Glomerular visceral epithelial cell (primary cell): ENCODE measurements at regions not wholly inside any gene's neighbourhood (a gene's known extent, or its start where the extent isn't known, plus 50 kb on each side); places are given as distances from the start of the nearest gene placed in this dataset.
"Not testable (repeated sequence)": the region's sequence is repeated elsewhere in the genome, so short reads cannot be mapped to it uniquely, and the experiment has no call there.

Experiments
- DNase-seq: peaks from one replicate; pipeline ENCODE4 v3.0.0-alpha.2; 2016; ENCODE audit errors: extremely low spot score

DNA sequence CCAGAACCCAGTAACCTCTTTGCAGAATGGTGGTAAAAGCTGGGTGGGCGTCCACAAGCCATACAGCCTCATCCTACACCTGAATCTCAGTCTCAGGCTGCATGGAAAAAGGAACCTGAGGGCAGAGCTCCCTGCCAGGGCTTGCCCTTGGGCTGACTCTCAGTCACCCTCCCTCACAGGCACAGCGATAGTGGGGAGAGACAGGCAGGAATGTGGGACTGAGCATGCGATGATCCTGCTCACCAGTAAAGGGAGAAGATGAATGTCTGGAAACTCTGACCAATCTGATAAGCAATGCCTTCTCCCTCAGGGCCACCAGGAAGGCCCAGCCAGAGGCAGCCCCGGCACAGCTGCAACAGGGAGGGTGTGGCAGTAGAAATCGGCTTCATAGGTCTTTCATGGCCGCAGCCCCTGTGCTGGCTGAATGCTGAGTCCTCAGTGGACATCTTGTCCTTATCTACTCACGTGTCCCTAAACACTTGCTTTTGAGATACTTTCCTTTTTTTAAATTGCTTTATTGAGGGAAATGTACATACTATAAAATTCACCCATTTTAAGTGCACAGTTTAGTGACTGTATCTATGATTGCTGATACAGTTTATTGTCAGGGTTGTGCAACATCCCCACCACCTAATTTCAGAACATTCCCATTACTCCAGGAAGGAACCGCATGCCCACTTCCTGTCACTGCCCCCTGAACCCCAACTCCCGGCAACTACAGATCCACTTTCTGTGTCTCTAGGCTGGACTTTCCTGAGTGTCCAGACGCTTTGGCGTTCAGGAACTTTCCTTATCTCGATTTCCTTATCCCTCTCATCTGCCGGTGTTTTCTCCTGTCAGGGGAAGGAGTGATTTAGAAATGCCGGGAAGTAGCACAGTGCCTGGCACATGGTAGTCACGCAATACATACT, 258.1 kb downstream of the PCNX1 start:
- no peak for DNase-seq

- peak; percentile 37 for DNase-seq
Observed at GRCh38 chr14:71166180-71166837, 259.1 kb downstream of the PCNX1 start.

DNA sequence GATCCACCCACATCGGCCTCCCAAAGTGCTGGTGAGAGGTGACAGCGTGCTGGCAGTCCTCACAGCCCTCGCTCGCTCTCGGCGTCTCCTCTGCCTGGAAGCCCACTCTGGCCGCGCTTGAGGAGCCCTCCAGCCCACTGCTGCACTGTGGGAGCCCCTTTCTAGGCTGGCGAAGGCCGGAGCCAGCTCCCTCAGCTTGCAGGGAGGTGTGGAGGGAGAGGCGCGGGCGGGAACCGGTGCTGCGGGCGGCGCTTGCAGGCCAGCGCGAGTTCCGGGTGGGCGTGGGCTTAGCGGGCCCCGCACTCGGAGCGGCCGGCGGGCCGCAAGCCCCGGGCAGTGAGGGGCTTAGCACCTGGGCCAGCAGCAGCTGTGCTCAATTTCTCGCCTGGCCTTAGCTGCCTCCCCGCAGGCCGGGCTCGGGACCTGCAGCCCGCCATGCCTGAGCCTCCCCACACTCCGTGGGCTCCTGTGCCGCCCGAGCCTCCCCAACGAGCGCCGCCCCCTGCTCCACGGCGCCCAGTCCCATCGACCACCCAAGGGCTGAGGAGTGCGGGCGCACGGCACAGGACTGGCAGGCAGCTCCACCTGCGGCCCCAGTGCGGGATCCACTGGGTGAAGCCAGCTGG, 260.2 kb downstream of the PCNX1 start:
- not testable (repeated sequence) for DNase-seq

DNA sequence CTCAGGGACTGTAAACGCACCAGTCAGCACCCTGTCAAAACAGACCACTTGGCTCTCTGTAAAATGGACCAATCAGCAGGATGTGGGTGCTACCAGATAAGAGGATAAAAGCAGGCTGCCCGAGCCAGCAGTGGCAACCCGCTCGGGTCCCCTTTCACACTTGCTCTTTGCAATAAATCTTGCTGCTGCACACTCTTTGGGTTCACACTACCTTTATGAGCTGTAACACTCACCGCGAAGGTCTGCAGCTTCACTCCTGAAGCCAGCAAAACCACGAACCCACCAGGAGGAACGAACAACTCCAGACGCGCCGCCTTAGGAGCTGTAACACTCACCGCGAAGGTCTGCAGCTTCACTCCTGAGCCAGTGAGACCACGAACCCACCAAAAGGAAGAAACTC, 260.9 kb downstream of the PCNX1 start:
- not testable (repeated sequence) for DNase-seq

GRCh38 chr14:71168564-71169427, 261.5 kb downstream of the PCNX1 start:
- DNase-seq, result no peak

DNA sequence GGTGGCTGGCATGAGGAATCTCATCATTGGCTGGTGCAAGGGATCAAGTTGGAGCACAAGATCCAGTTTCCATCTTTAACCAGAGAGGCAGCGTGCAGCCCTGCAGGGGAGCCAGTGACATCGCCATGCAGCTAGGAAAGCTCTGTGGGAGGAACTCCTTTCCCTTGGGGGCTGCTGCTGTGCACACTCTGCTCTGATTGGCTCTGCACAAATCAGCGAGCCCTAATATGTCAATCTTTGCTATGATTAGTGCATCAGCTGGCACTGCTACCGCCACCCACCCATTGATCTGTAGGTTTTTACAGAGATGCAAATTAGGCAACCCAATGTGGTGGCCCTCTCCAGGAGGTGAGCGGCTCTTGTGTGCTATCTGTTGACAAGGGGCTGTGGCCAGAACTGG, 262.6 kb downstream of the PCNX1 start:
- DNase-seq, result no peak

- no peak for DNase-seq
Observed at GRCh38 chr14:71175491-71175890, 268.2 kb downstream of the PCNX1 start.

- DNase-seq, result no peak
Observed at GRCh38 chr14:71179066-71179465, 271.8 kb downstream of the PCNX1 start.

DNA sequence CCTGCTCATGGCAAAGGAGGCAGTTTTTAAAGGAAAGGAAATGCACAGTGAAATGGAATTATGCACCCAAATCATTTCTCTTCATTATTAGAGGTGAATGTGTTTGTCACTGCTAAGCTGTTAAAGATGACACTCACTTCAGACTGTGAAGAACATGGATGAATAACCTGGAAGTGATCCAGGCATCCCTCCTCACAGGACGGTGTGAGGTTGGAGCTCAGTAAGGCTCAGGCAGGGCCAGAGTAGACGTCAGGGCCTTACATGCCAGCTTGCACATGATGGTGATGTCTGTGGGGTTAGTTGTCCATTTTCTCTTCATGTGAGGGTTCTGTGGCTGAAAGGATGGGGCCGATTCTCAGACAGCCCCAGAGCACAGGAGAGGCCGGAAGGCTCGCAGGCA, 273.1 kb downstream of the PCNX1 start:
- no peak for DNase-seq

GRCh38 chr14:71181215-71182003, 274.1 kb downstream of the PCNX1 start:
- DNase-seq, result no peak

DNA sequence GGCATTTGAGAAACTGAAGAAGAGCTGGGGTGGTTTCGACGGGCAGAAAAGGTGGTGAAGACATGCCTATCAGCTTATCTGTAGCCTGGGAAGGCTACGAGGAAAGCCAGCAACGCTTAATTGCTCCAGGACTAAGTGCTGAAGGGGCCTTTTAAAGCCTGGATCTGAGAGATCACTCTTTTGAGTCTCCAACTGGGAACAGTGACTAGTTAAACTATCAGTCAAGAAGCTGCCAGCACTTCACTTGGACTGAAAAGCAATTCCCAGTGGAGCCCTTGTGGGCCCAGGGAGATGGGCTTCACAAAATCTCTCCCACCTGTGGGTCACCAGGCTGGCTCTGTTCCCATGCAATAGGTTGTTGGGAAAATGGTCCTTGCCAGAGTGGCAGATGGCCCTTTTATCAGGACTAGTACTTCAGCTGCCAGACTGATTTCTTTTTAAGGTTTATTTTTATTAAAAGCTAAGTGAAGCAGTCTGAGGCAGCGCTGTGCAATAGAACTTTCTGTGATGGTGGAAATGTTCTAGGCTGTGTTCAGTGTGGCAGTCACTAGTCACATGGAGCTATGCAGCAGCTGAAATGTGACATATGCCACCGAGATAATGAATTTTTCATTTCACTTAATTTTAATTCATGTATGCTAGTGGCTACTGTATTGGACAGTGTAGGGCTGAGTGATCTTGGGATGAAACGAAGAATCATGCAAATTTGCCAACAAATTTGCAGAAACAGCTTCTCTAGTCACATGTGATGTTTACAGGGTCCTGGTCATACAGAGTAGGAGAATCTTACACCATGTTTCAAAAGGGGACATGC, 276.8 kb downstream of the PCNX1 start:
- no peak for DNase-seq

DNA sequence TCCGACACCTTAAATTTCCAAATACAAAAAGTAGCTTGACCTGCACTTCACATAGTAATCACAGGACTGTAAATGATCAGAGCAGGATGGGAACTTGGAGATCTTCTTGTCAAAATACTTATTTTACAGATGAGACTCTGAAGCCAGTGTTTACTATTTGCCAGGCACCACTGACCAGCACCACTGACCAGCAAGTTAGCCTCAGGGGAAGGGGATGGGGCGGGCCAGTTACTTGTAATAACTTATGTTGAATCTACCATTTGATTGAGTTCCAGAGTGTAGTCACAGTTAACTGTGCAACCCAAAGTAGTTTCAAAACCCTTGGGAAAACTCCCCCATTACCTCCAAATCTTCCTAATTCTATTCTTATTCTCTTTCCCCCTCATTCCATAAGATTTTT, 278.4 kb downstream of the PCNX1 start:
- no peak for DNase-seq

GRCh38 chr14:71187633-71188356, 280.5 kb downstream of the PCNX1 start:
- DNase-seq, result no peak

- no peak for DNase-seq
Observed at GRCh38 chr14:71190770-71191374, 283.6 kb downstream of the PCNX1 start.

DNA sequence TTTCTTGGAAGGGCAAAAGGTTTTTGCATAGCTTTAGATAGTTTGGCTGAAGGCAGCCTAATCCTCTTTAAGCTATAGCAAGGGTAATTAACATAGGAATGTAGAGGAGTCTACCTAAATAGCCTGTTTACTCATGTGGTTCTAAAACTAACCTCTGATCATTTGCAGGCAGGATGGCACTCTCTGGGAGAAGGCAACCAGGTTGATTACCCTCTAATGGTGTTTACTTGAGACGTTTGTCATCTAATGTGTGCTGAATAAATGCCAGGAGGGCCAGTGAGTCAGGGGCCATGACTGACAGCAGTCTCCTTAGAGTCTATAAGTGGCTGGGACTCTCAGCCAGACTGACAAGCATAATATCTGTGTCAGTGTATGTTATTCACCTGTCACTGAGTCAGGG, 286.4 kb downstream of the PCNX1 start:
- no peak for DNase-seq

- DNase-seq, result no peak
Observed at GRCh38 chr14:71194251-71194650, 287.0 kb downstream of the PCNX1 start.

DNA sequence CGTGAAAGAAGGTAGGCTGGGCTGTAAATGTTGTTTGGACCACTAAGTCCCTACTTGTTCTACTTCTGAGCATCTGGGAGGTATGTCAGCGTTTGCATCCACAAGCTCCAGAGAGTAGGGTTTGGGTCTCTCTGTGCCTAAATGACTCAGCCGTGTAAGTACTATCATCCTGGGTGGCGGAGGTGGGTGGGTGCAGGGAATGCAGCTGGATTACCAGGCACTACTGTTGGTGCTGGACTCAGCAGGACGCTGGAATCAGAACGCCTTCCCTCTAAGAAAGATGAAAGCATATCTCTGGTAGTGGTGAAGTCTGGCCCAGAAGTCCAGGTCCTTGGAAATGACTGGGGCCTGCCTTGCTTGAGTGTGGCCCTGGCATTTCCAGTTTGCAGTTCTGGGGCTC, 289.7 kb downstream of the PCNX1 start:
- DNase-seq, result no peak

GRCh38 chr14:71198687-71199086, 291.4 kb downstream of the PCNX1 start:
- DNase-seq, result no peak

- DNase-seq, result no peak
Observed at GRCh38 chr14:71201840-71202239, 294.6 kb downstream of the PCNX1 start.
